K562 (cell line): ENCODE measurements at regions not wholly inside any gene's neighbourhood (a gene's known extent, or its start where the extent isn't known, plus 50 kb on each side); places are given as distances from the start of the nearest gene placed in this dataset.

Experiments
- HDAC6 ChIP-seq: IDR thresholded peaks from 2 replicates; pipeline ENCODE4 v1.6.1; 2012; ENCODE audit warnings: low read depth, mild to moderate bottlenecking, control low read depth, inconsistent platforms, low read length, moderate library complexity
- PHB2 ChIP-seq: fragments of 450-650 bp; IDR thresholded peaks from 2 replicates; pipeline ENCODE4 v1.6.1; 2017; ENCODE audit warnings: low read depth
- YY1 ChIP-seq, 3 experiments: IDR thresholded peaks; 2 replicates each; pipeline ENCODE4 v1.6.1; 2011; ENCODE audit warnings: low read length in 2 of 3, mild to moderate bottlenecking in 2 of 3, moderate library complexity in 2 of 3, borderline replicate concordance in 1 of 3, control low read depth in 1 of 3, low read depth in 1 of 3; ENCODE audit not compliant: insufficient read depth in 3 of 3, insufficient replicate concordance in 2 of 3, control insufficient read depth in 1 of 3, insufficient read length in 1 of 3; ENCODE audit errors: extremely low read depth in 1 of 3
- ZKSCAN3 ChIP-seq: fragments of 250-450 bp; sonication (Bioruptor Pico); IDR thresholded peaks from 2 replicates; pipeline ENCODE4 v1.4.0; 2020
- ZNF584 ChIP-seq: fragments of 200-800 bp; sonication (Bioruptor generic); IDR thresholded peaks from 2 replicates; pipeline ENCODE4 v1.6.1; 2016; ENCODE audit warnings: low read depth, mild to moderate bottlenecking, missing genetic modification characterization, missing compliant biosample characterization
- TF ChIP-seq, protein P1 (sequence below), 3 experiments: IDR thresholded peaks in 2 of 3; conservative IDR thresholded peaks in 1 of 3; 2 replicates each; pipeline ENCODE4 v1.5.1; 2011 to 2012; ENCODE audit warnings: low read length in 3 of 3, mild to moderate bottlenecking in 3 of 3, control low read depth in 2 of 3, improper control_type of control experiment in 1 of 3, inconsistent platforms in 1 of 3, low read depth in 1 of 3, mixed read lengths in 1 of 3, moderate library complexity in 1 of 3; ENCODE audit not compliant: insufficient read depth in 2 of 3

DNA sequence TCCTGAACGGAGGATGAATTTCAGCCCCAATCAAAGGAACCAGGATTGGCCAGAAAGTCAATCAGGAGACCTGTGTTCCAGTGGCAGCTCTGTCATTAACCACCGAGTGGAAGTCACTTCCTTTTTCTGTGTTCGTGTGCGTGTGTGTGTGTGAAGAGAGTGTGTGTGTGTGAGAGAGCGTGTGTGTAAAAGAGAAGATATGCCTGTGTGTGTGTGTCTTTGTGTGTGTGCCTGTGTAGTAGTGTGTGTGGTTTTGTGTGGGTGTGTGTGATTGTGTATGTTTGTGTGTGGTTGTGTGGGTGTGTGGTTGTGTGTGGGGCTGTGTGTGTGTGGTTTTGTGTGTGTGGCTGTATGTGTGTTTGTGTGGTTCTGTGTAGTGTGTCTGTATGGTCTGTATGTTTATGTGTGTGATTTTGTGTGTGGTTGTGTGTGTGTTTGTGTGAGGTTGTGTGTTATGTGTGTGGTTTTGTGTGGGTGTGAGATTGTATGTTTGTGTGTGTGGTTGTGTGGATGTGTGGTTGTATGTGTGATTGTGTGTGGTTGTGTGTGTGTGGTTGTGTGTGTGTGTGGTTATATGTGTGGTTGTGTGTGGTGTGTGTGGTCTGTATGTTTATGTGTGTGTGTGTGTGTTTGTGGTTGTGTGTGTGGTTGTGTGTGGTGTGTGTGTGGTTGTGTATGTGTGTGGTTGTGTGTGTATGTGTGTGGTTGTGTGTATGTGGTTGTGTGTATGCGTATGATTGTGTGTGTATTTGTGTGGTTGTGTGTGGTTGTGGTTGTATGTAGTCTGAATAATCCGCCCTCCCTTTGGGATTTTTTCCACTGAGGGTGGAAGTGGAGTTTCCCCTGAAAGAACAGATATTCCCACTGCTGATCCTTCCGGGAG is 314.4 kb downstream of the SHQ1 start:
- TF ChIP-seq YY1 (IDR thresholded peaks at IDR 0.05; ENCODE audit: borderline replicate concordance in 1 of 3, control insufficient read depth in 1 of 3, extremely low read depth in 1 of 3, insufficient read depth in 3 of 3, insufficient read length in 1 of 3, insufficient replicate concordance in 2 of 3, low read depth in 1 of 3, low read length in 2 of 3): no peak
- no peak for TF ChIP-seq ZNF584 (CRISPR knock-in tag)
- TF ChIP-seq, protein P1, sequence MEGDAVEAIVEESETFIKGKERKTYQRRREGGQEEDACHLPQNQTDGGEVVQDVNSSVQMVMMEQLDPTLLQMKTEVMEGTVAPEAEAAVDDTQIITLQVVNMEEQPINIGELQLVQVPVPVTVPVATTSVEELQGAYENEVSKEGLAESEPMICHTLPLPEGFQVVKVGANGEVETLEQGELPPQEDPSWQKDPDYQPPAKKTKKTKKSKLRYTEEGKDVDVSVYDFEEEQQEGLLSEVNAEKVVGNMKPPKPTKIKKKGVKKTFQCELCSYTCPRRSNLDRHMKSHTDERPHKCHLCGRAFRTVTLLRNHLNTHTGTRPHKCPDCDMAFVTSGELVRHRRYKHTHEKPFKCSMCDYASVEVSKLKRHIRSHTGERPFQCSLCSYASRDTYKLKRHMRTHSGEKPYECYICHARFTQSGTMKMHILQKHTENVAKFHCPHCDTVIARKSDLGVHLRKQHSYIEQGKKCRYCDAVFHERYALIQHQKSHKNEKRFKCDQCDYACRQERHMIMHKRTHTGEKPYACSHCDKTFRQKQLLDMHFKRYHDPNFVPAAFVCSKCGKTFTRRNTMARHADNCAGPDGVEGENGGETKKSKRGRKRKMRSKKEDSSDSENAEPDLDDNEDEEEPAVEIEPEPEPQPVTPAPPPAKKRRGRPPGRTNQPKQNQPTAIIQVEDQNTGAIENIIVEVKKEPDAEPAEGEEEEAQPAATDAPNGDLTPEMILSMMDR (IDR thresholded peaks at IDR 0.05 in 2 of 3, conservative IDR thresholded peaks at IDR 0.05 in 1 of 3; ENCODE audit: insufficient read depth in 2 of 3, low read depth in 1 of 3, low read length in 3 of 3): no peak
- no peak for TF ChIP-seq PHB2
- no peak for TF ChIP-seq ZKSCAN3
- TF ChIP-seq HDAC6: no peak
